B cell (primary cell): ENCODE measurements at regions not wholly inside any gene's neighbourhood (a gene's known extent, or its start where the extent isn't known, plus 50 kb on each side); places are given as distances from the start of the nearest gene placed in this dataset.

Experiments
- CTCF ChIP-seq: fragments of 200-600 bp; IDR thresholded peaks from one replicate; pipeline ENCODE4 v1.8.0; 2022; ENCODE audit warnings: antibody characterized with exemption, mild to moderate bottlenecking
- EZH2 ChIP-seq: IDR thresholded peaks from 2 replicates; pipeline ENCODE4 v1.6.1; 2012; ENCODE audit warnings: borderline replicate concordance, low read depth, mild to moderate bottlenecking, moderate library complexity, low read length; ENCODE audit not compliant: insufficient read depth, poor library complexity, severe bottlenecking

DNA sequence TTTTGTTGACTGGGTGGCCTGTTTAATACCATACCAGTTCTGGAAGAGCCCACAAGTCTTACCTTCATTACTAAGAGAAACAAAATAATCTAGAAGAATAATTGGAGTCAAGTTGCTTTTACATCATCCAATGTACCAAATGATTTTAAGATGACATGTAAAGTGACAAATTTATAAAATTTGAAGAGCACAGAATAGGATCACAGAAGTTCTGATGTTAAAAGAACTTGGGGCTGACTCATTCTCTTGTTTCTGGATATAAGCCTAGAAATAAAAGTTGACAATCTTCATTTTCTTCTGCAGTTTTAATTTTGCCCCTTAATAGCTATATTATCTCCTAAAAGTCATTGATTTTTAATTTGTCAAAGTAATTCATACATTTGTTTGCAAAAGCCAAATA, 317.5 kb upstream of the MARCKS start:
- no peak for TF ChIP-seq CTCF
- no peak for TF ChIP-seq EZH2
